NCI-H446 treated with DMSO at 0.1 percent for 48 hours (cell line): ENCODE measurements at regions not wholly inside any gene's neighbourhood (a gene's known extent, or its start where the extent isn't known, plus 50 kb on each side); places are given as distances from the start of the nearest gene placed in this dataset.

Source experiments
- DNase-seq: peaks from one replicate; lab custom pipeline; 2025; lab: John Stamatoyannopoulos, UW

- no peak for DNase-seq
These were observed 255.1 kb downstream of the C4orf33 start for GRCh38 chr4:129350834-129351721.

DNA sequence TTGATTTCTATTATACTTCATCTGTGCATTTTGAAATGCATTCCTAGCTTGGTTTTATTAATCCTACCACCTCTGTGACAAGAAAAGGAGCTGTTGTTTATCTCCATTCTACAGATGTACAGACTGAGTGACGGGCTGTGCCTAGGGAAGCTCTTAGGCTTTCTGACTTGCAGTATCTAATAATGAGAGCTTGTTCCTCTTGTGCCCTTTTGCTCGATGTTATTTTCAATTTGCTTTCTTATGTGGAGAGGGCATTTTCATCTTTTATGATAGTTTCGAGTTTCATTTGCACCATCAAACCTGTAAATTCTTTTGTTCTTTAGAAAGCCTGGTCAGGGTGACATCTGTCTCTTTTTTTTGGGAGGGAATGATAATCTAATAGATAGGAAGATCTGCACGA lies 256.5 kb downstream of the C4orf33 start:
- DNase-seq = no peak

DNA sequence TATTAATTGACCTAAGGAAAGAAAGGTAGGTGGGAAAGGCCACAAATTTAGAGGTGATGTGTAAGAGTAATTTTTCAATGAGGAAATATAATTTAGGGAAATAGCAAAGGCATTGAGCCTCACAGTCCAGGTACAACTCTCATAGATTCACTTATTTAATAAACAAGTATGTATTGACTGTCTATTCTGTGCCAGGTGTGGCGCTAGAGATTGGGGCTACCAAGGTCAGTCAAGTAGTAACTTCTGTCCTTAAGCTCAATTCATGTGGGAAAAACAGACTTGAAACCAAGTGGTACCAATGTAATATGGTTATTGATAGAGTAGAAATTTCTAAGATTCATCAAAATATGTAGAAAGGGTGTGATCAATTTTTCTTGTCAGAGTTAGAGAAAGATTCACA lies 257.5 kb downstream of the C4orf33 start:
- no peak for DNase-seq

DNA sequence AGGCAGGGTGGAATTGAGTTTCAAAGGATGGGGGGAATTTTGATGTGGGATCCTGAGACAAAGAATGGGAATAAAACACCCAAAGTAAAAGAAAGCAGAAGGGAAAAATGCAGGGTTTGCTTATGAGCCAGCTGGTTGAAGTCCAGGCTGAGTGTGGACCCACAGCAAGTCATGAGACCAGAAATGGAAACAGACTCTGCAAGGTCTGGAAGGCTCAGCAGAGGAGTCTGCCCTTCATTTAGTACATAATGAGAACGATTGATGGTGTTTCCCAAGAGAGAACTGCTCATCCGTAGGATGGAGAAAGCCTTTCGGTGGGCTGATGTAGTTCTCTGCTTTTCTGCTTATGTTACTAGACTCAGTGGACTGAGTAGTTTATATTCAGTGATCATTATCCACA lies 259.1 kb downstream of the C4orf33 start:
- DNase-seq = peak; percentile 17

DNA sequence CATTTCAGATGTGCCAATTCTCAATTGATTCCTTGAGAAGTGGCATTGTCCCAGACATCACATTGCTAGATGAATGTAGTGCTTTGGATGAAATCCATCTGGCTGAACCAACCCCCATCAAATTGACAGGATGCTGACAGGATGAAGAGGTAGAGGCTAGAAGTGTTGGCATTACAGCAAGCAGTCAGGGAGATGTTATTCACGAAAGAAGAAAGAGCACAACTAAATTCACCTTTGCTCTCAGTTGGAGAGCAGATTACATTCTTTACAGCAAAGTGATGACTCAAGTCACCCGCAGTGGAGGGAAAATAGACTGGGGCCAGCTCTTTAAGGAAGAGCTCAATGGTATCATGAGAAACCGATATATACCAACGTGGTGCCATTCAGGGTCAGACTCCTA lies 259.6 kb downstream of the C4orf33 start:
- DNase-seq = peak; percentile 9

- DNase-seq = no peak
These were observed 262.6 kb downstream of the C4orf33 start for GRCh38 chr4:129358571-129358970.

DNA sequence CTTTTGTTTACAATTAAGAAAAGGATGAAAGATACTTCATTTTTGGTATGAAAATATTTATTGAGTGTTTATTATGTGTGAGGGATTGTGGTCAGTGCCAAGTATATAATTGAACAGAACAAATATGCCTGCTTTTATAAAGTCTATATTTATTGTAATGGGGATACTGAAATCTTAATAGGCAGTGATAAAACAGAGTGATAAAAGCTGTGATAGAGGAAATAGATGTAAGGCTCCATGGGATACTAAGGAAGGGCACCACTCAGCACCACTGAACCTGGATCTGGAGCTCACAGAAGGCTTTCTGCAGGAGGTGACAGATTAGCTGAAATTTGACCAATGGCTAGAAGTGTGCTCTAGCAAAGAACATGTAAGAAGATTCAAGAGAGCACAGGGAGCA lies 263.5 kb downstream of the C4orf33 start:
- DNase-seq = no peak

- peak; percentile 31 for DNase-seq
These were observed 266.8 kb downstream of the C4orf33 start for GRCh38 chr4:129362691-129363274.

DNA sequence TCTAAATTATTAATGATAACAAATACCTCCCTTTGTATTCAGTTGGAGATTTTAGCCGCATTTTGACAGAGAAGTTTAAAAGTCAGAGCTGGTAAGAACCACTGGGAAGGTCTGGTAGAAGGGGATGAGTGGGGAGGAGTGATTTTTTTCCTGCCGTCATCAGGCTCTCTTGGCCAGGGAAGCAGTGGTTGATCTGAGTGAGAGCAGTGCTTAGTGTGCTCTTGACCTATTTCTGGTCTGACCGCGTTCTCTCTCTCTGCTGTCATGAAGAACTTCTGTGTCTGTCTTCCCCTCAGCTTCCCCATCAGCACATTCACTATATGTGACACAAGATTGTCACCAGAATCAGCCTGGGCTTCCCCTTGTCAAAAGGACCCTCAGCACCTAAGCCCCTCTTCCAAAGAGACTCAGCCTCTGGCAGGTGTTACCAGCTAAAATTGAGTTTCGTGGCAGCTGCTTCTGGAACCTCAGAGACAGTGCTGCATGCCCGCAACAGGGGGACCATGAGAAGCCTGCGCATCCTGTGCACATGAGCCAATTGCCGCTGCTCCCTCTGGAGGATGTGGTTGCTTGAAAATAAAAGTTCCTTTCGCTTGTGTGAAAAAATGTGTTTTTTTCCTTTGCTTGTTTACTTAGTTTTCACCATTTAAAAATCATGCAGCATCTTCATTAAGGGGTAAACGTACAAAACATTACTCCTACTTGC lies 268.9 kb downstream of the C4orf33 start:
- DNase-seq = no peak

- no peak for DNase-seq
These were observed 273.5 kb downstream of the C4orf33 start for GRCh38 chr4:129369361-129370010.

- DNase-seq = no peak
These were observed 275.1 kb downstream of the C4orf33 start for GRCh38 chr4:129371065-129371464.

- no peak for DNase-seq
These were observed 276.0 kb downstream of the C4orf33 start for GRCh38 chr4:129371926-129372325.

GRCh38 chr4:129377131-129377845 lies 281.3 kb downstream of the C4orf33 start:
- no peak for DNase-seq

DNA sequence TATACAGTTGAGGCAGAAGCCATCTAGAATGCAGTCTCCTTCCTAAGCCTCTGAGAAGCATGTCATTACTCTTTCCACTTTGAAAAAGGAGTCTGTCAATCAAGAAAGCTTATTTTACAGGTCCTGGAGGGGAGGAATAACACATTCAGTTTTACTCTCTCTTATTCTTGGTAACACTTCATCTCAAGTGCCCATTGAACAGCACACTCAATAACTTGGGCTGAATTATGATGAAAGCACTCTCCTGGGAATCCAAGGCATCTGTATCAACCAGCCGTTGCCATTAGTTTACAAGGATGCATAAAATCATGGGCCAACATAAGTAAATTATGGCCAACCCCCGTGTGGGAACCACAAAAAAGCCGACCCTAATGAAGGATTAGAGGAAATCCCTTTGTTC lies 282.4 kb downstream of the C4orf33 start:
- no peak for DNase-seq

- DNase-seq = no peak
These were observed 283.5 kb downstream of the C4orf33 start for GRCh38 chr4:129379429-129379828.

- no peak for DNase-seq
These were observed 289.0 kb downstream of the C4orf33 start for GRCh38 chr4:129384974-129385373.

DNA sequence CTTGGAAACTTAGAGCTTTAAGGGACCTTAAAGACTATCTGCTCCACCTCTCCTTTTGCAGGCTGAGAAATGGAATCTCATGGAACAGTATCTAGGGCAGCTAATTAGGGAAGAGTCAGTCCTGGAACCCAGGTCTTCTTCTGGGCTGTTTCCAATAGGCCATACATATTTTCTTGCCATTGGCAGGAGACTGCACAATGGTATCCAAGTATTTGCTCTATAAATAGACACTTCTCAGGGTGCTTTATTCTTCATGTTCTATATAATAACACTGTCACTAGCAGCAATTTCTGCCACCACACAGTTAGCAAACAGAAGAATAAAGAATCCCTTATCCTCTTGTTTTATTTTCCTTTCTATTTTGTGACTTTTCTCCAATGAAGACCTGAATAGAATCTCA lies 291.7 kb downstream of the C4orf33 start:
- DNase-seq = no peak

DNA sequence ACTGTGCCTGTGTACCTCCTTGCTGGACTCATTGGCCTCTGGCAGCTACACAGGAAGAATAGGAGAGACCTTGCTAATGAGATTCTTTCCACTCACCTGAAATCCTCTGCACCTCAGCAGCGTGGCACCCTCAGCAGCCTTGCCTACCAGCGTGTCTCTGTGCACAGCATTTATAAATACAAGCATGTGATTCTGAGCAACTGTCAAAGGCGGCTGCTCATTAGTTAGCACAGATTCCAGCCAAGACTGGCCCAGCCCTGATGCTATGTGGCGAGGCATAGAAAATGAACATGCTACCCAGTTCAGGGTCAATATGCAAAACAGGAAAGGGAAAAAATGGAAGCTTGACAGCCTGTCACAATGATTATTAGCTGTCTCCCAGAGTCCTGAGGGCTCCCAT lies 298.0 kb downstream of the C4orf33 start:
- no peak for DNase-seq

GRCh38 chr4:129394635-129395034 lies 298.7 kb downstream of the C4orf33 start:
- no peak for DNase-seq

DNA sequence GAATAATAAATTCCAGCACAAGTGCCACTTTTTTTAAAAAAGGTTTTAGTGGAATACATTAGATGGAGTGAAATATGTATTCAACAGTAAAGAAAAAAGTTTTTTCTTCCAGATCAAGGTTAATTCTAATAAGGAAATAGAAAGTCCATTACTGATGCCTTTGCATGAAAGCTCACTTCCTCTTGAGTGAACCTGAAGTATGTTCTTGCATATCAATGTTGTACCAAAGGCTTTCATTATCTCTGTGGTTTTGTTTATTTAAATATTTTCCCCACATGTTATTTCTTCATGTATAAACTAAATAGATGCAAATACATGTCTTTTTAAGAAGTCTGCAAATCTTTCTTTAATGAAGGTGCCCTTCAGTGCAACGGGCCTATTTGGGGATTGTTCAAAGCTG lies 307.9 kb downstream of the C4orf33 start:
- no peak for DNase-seq

DNA sequence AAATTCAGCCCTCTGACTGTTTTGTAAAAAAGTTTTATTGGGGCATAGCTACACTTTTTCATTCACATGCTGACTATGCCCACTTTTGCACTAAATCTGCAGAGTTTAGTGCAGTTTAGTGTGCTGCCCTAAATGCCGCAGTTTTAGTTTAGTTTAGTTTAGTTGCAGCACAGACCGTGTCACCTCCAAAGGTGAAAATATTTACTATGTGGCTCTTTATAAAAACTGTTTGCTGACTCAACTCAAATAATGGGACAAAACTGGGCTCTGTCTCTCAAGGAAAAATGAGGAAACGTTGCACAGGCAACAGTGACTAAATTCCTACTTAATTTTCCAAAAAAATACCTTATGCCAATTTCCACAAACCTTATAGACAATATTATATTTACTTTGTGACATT lies 314.2 kb downstream of the C4orf33 start:
- DNase-seq = no peak

GRCh38 chr4:129415004-129415403 lies 319.1 kb downstream of the C4orf33 start:
- no peak for DNase-seq
